ENCODE measurements at regions not wholly inside any gene's neighbourhood (a gene's known extent, or its start where the extent isn't known, plus 50 kb on each side); places are given as distances from the start of the nearest gene placed in this dataset.

- no peak for TF ChIP-seq YY1 (IDR thresholded peaks at IDR 0.05; ENCODE audit: insufficient read depth, insufficient read length)
- TF ChIP-seq ZNF274 (IDR thresholded peaks at IDR 0.05; ENCODE audit: low read depth, low read length): no peak
- TF ChIP-seq SUZ12 (IDR thresholded peaks at IDR 0.05; ENCODE audit: extremely low read depth, insufficient read depth, insufficient read length): no peak
Observed at GRCh38 chr1:94616506-94616905, 74.9 kb upstream of the F3 start.
